HUES64 (cell line): ENCODE measurements at regions not wholly inside any gene's neighbourhood (a gene's known extent, or its start where the extent isn't known, plus 50 kb on each side); places are given as distances from the start of the nearest gene placed in this dataset.
"Not testable (repeated sequence)": the region's sequence is repeated elsewhere in the genome, so short reads cannot be mapped to it uniquely, and the experiment has no call there.

Experiments
- H3K27ac ChIP-seq: 2 replicates; pipeline ENCODE4 v1.7.0; 2013; ENCODE audit warnings: low read depth, low read length, inconsistent platforms
- H3K27me3 ChIP-seq: 2 replicates; pipeline ENCODE4 v1.6.1; 2013; ENCODE audit warnings: mild to moderate bottlenecking, low read length; ENCODE audit not compliant: insufficient read depth
- H3K36me3 ChIP-seq: 2 replicates; pipeline ENCODE4 v1.6.1; 2013; ENCODE audit warnings: mild to moderate bottlenecking, low read length; ENCODE audit not compliant: insufficient read depth
- H3K4me1 ChIP-seq: 2 replicates; pipeline ENCODE4 v1.6.1; 2013; ENCODE audit warnings: mild to moderate bottlenecking, low read length, moderate library complexity; ENCODE audit not compliant: insufficient read depth
- H3K4me3 ChIP-seq: 2 replicates; pipeline ENCODE4 v1.5.1; 2013; ENCODE audit warnings: mild to moderate bottlenecking, low read length, moderate library complexity
- H3K9ac ChIP-seq: 2 replicates; pipeline ENCODE4 v1.6.1; 2013; ENCODE audit warnings: mild to moderate bottlenecking, low read depth, low read length
- H3K9me3 ChIP-seq: 2 replicates; pipeline ENCODE4 v1.6.1; 2013; ENCODE audit warnings: low read depth, low read length; ENCODE audit not compliant: insufficient read depth
- WGBS: fragments of 150-250, 120-280 bp; methylation state at CpG from one replicate; pipeline ENCODE4 v1.1.7; 2013; ENCODE audit warnings: missing lambda C conversion rate; 5-methylcytosine and 5-hydroxymethylcytosine counted together

DNA sequence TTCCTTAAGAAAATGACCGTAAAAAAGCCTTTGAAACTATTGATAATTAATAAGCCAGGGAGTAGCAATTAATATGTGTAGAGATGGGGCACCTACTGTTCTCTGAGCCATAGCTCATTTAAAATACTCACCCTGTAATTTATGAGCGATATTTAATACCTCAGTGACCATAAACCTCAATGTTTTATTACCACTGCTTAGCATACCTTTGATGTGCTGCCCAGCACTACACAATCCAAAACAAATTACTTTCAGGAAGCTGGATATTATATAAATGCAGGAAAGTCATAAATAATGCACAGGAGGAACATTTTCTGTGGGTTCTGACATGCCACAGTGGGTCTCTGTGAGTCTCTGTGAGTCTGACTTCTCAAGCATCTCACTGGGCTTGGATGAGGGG lies 166.1 kb upstream of the RPL34 start:
- Histone ChIP-seq H3K36me3 (no peaks in the 10 kb centered on the region), H3K27ac (no peak overlapping the region), H3K4me3 (no peak overlapping the region), H3K9ac (no peak overlapping the region), H3K27me3 (no peaks in the 10 kb centered on the region), H3K4me1 (no peaks in the 10 kb centered on the region), H3K9me3 (no peaks in the 10 kb centered on the region)
- WGBS, result 96% methylated on average over 1 of the region's 2 CpGs

DNA sequence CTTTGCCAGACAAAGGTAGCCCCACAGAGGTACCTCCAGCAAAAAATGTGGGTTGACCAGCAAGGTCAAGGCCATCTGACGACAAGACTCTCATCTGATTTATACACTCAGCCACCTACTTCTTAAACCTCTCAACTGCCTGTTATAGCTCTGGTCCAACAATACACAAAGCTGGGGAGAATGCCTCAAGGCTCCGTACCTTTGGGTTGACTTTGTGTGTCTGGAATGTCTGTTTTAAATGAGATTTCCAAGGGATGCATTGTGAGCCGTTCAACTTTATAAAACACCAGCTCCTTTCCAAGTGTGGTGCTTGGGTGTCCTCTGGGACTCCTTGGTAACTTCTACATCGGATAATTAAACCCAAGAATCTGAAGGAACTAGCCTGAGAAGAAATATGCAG lies 167.0 kb upstream of the RPL34 start:
- WGBS, result 93% methylated on average over 4 of the region's 4 CpGs
- Histone ChIP-seq H3K9me3 (no peaks in the 10 kb centered on the region), H3K9ac (no peak overlapping the region), H3K36me3 (no peaks in the 10 kb centered on the region), H3K4me3 (no peak overlapping the region), H3K27ac (no peak overlapping the region), H3K27me3 (no peaks in the 10 kb centered on the region), H3K4me1 (no peaks in the 10 kb centered on the region)

DNA sequence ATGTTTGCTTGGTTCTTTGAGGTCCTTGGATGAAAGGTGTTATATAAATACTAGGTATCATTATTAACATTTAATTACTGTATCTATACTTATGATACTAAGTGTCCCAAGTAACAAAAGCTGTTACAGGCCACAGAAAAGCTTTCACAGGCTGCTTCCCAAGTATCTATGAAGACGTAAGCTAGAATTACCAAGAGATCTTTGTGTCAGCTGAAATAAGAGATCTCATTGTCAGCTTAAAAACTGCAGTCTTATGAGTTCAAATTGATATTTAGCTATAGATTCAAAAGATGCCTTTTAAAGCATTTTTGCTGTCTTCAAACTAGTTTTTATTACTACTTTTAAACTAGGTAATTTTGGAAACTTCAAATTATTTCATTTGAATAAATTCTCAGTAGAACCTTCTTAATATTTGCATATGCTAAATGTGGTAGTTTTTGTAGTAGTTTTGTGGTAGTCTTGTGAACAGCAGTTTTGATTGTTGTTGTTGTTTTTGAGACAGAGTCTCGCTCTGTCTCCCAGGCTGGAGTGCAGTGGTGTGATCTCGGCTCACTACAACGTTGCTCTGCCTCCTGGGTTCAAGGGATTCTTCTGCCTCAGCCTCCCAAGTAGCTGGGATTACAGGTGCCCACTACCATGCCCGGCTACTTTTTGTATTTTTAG lies 170.0 kb upstream of the RPL34 start:
- WGBS, result 95% methylated on average over 5 of the region's 5 CpGs

DNA sequence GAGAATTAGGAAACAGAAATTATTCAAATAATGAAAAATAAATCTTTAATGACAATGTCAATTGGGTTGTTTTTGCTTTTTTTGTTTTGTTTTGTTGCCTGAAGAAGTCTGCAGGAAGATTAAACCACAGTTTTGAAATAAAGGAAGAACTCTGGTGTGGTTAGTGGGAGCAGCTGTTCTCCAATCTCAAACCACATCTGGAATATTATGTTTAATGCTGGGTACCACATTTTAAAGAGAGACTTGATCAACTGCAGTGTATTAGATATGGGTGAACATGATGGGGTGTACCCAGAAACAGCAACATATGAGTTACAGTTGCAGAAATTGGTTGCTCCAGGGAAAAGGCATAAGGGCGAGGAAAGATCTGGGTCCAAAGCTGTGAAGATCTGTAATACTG lies 171.2 kb upstream of the RPL34 start:
- 97% methylated on average over 1 of the region's 1 CpG for WGBS
- Histone ChIP-seq H3K9me3 (no peaks in the 10 kb centered on the region), H3K9ac (no peak overlapping the region), H3K36me3 (no peaks in the 10 kb centered on the region), H3K4me1 (no peaks in the 10 kb centered on the region), H3K4me3 (no peak overlapping the region), H3K27me3 (no peaks in the 10 kb centered on the region), H3K27ac (no peak overlapping the region)

More for the DNA sequence above, 170.0 kb upstream of the RPL34 start:
- Histone ChIP-seq H3K36me3 (no peaks in the 10 kb centered on the region), H3K4me3 (no peak overlapping the region), H3K9me3 (no peaks in the 10 kb centered on the region), H3K4me1 (no peaks in the 10 kb centered on the region), H3K27ac (no peak overlapping the region), H3K9ac (no peak overlapping the region), H3K27me3 (no peaks in the 10 kb centered on the region)

DNA sequence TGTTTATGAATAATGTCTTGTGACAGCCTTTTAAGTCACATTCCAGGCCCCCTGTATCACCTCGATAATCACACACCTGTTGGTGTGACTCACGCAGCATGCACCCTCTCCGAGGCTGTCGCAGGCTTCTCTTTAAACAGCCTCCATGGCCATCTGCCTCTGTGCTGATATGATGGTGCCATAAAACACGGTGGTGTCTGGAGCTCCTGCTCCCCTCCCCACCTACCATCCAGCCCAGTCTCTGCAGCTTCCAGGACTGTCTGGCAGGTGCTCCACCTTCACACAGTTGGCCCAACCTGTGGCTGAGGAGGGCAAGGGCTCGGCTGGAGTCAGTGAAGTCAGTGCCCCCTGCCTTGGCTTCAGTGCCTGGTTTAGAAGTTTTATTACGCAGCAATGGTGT lies 173.8 kb upstream of the RPL34 start:
- Histone ChIP-seq H3K9ac (no peak overlapping the region), H3K4me3 (no peak overlapping the region), H3K4me1 (no peaks in the 10 kb centered on the region), H3K9me3 (0 out of 2 replicates have a peak, but pooled peaks cover 2% of the 10 kb centered on the region), H3K36me3 (no peaks in the 10 kb centered on the region), H3K27me3 (no peaks in the 10 kb centered on the region), H3K27ac (no peak overlapping the region)
- WGBS, result 83% methylated on average over 7 of the region's 7 CpGs

DNA sequence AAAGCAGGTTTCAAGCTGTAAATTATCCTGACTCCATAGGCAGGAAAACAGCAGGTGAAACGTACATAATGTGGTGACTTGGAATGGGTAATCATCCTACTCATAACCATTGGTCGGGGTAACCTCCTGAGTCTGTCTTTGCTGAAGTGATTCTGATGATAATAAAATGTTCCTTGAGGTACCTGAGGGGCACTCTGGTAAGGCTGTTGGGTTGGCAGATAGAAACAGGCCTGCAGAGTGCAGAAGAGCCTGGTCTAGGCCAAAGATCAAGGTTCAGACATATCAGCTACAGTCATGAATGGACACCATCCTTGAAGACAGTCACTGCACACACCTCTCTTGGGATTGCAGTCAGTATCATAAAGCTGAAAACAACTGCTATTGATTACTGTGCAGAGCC lies 174.7 kb upstream of the RPL34 start:
- H3K27ac ChIP-seq, result no peak overlapping the region
- no peak overlapping the region for H3K9ac ChIP-seq
- no peak overlapping the region for H3K4me3 ChIP-seq
- H3K9me3 ChIP-seq, result 0 out of 2 replicates have a peak, but pooled peaks cover 5% of the 10 kb centered on the region
- no peaks in the 10 kb centered on the region for H3K4me1 ChIP-seq
- no peaks in the 10 kb centered on the region for H3K27me3 ChIP-seq
- WGBS, result 87% methylated on average over 2 of the region's 2 CpGs
- no peaks in the 10 kb centered on the region for H3K36me3 ChIP-seq

DNA sequence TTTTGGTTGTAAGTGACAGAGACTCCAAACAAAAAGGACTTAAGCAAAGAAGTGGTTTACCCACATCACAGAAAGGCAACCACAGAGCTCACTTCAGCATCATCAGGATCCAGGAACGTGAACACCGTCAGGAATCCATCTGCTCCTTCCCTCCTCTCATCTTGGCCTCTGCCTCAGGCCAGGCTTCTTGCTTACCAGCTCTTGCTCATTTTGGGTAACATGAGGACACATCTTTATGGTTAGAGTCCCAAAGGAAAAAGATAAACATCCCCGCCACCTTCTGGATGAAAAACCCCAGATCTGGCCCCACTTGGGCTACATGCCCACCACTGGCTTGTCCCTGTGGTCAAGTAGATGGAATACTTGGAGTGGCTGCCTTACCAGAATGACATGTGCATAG lies 176.8 kb upstream of the RPL34 start:
- Histone ChIP-seq H3K27me3 (no peaks in the 10 kb centered on the region), H3K27ac (no peak overlapping the region), H3K36me3 (no peaks in the 10 kb centered on the region), H3K9ac (no peak overlapping the region), H3K4me3 (no peak overlapping the region), H3K4me1 (no peaks in the 10 kb centered on the region), H3K9me3 (0 out of 2 replicates have a peak, but pooled peaks cover 5% of the 10 kb centered on the region)
- WGBS, result 99% methylated on average over 3 of the region's 3 CpGs

DNA sequence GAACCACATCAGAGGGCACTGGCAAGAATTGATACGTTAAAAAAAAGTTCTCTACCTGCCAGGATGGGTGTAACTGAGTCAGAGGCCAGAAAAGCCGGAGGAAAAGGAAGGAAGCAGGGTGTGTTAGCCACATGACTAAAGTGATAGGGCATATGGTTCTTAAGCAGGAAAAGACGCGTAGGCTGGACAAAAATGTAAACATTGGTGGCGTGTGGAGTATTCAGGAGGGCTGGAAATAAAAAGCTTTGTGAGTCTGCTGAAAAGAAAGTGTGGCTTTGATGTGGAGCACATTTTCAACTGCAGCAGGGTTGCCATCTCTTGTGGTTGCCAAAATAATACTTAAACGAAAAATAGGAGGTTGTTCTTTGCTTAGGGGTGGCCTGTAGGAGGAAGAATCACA lies 186.5 kb upstream of the RPL34 start:
- Histone ChIP-seq H3K36me3 (no peaks in the 10 kb centered on the region), H3K4me1 (no peaks in the 10 kb centered on the region), H3K27ac (no peak overlapping the region), H3K9me3 (no peaks in the 10 kb centered on the region), H3K4me3 (no peak overlapping the region), H3K27me3 (no peaks in the 10 kb centered on the region), H3K9ac (no peak overlapping the region)
- 78% methylated on average over 6 of the region's 6 CpGs for WGBS

DNA sequence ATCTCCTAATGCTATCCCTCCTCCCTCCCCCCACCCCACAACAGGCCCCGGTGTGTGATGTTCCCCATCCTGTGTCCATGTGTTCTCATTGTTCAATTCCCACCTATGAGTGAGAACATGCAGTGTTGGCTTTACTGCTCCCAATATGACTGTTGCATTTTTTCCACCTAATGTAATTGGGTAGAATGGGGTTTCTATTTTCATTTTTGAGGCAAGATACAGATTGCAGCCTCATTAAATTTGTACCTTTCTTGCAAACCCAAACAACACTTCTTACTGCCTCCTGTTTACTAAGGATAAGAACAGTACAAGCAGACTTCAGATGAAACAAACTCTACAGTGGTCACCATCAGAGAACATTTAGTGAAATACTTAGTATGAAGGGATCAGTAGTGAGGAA lies 187.0 kb upstream of the RPL34 start:
- H3K4me1 ChIP-seq, H3K36me3 ChIP-seq, H3K9me3 ChIP-seq, H3K9ac ChIP-seq, H3K27me3 ChIP-seq, H3K4me3 ChIP-seq, H3K27ac ChIP-seq: not testable (repeated sequence)
- WGBS, result no CpG with 5 or more reads among the region's 1 CpG

DNA sequence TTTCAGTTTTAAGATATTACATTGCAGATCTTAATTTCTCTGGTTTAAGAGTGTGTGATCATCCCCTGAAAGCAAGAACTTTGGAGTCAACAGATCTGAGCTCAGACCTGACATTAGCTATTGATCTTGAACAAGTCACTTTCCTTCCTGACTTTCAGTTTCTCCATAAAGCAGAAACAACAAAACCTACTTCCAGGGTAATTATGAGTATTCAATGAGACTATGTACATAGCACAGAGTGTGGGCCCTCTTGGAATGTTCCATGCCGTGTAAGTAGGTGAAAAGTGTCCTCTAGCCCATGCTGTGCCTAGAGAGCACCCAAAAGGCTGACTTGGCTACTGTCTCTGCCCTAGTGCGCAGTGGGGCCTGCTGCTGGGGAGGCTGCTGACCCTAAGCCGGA lies 188.0 kb upstream of the RPL34 start:
- Histone ChIP-seq H3K27ac (no peak overlapping the region), H3K4me3 (no peak overlapping the region), H3K27me3 (no peaks in the 10 kb centered on the region), H3K36me3 (no peaks in the 10 kb centered on the region), H3K4me1 (no peaks in the 10 kb centered on the region), H3K9me3 (no peaks in the 10 kb centered on the region), H3K9ac (no peak overlapping the region)
- WGBS, result 93% methylated on average over 3 of the region's 3 CpGs

DNA sequence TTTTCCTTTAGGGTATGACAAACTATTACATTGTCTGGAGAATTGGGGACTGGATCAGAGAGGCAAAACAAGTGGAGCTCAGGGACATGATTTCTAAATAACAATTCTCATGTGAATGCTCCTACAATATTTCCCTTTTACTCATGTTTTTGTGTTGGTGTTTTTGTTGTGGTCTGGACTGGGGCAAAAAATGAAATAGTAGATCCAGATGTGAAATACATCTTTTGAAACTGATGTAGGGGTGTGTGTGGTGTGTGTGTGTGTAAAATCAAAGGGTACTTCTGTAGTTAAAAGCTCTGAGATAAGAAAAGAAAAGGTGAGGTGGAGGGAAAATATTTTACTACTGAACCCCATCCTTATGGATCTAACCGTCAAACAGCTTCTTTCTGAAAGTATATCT lies 188.4 kb upstream of the RPL34 start:
- H3K36me3 ChIP-seq, result no peaks in the 10 kb centered on the region

DNA sequence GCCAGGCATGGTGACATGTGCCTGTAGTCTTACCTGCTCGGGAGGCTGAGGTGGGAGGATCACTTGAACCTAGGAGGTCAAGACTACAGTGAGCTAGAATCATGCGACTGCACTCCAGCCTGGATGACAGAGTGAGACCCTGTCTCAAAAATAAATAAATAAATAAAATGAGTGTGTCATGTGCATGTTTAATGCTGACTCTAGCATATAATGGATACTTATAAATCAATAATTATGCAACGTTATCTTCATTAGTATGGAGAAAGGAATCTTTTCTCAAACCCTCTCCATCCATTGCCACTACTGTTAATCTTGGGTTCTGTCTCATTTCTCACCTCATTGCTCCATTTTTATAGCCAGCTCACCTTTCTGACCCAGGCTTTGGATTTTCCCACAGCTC lies 189.5 kb upstream of the RPL34 start:
- H3K9me3 ChIP-seq, result no peaks in the 10 kb centered on the region
- no peak overlapping the region for H3K27ac ChIP-seq
- peaks cover 4% of the 10 kb centered on the region; the same call in 1 of the 2 replicates for H3K4me1 ChIP-seq
- H3K36me3 ChIP-seq, result no peaks in the 10 kb centered on the region
- no peak overlapping the region for H3K9ac ChIP-seq
- H3K27me3 ChIP-seq, result no peaks in the 10 kb centered on the region
- H3K4me3 ChIP-seq, result no peak overlapping the region
- 80% methylated on average over 2 of the region's 3 CpGs for WGBS

More for the DNA sequence above, 188.4 kb upstream of the RPL34 start:
- no peaks in the 10 kb centered on the region for H3K4me1 ChIP-seq
- H3K9ac ChIP-seq, result no peak overlapping the region
- H3K9me3 ChIP-seq, result no peaks in the 10 kb centered on the region
- no peak overlapping the region for H3K4me3 ChIP-seq
- H3K27ac ChIP-seq, result no peak overlapping the region
- no peaks in the 10 kb centered on the region for H3K27me3 ChIP-seq
- WGBS, result no CpG with 5 or more reads among the region's 1 CpG
